Retinal pigment epithelial cell (primary cell): ENCODE measurements at regions not wholly inside any gene's neighbourhood (a gene's known extent, or its start where the extent isn't known, plus 50 kb on each side); places are given as distances from the start of the nearest gene placed in this dataset.

Experiments used
- DNase-seq: peaks from one replicate; pipeline ENCODE4 v3.0.0-alpha.2; 2010; ENCODE audit warnings: low read depth
- H3K4me3 ChIP-seq: 2 replicates; pipeline ENCODE4 v1.5.1; 2011; ENCODE audit warnings: mild to moderate bottlenecking, low read length, control low read depth, moderate library complexity
- CTCF ChIP-seq: conservative IDR thresholded peaks from 2 replicates; pipeline ENCODE4 v1.5.1; 2011; ENCODE audit warnings: low read depth, low read length, control low read depth, inconsistent platforms

GRCh38 chr6:151719070-151719469 lies 88.4 kb upstream of the ESR1 start:
- no peak overlapping the region for H3K4me3 ChIP-seq
- DNase-seq = no peak
- no peak for TF ChIP-seq CTCF

DNA sequence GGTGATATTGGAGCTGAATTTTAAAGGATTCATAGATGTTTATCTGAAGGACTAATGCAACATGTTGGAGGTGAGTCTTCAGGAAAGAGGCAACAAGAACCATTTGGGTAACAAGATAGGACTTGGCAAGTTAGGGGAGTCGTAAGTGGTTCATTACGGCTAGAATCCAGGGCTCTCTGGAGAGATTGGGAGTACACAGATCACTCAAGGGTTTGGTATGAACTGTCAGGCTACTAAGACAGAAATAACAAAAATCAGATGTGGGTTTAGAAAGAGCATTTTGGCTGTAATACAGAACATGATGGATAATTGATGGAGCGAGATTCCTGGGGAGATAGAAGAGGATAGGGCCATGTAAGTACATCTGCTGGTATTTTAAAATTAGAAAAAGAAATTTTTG lies 86.3 kb upstream of the ESR1 start:
- DNase-seq = no peak
- H3K4me3 ChIP-seq = no peak overlapping the region

DNA sequence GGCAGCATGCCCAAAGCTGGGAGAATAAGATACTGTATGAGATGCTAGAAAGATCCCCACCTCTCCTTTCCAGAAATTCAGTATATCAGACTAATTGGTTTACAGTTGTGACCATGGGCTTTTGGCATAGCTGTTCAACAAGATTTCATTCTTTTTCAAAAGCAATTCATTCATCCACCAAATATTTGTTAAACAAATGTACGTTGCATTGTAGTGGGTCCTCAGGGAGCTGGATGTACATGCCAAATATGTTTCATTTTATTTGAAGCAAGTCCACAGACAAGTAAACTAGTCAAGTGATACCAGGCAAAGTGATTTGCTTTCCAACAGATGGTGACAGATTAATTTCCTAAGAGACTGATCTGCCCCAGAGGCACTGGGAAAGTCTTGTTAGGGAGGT lies 85.8 kb upstream of the ESR1 start:
- no peak for DNase-seq
- TF ChIP-seq CTCF = no peak

More for the DNA sequence above, 86.3 kb upstream of the ESR1 start:
- no peak for TF ChIP-seq CTCF

GRCh38 chr6:151722342-151722741 lies 85.1 kb upstream of the ESR1 start:
- H3K4me3 ChIP-seq = no peak overlapping the region
- TF ChIP-seq CTCF = no peak
- no peak for DNase-seq

More for the DNA sequence above, 85.8 kb upstream of the ESR1 start:
- H3K4me3 ChIP-seq = no peak overlapping the region

DNA sequence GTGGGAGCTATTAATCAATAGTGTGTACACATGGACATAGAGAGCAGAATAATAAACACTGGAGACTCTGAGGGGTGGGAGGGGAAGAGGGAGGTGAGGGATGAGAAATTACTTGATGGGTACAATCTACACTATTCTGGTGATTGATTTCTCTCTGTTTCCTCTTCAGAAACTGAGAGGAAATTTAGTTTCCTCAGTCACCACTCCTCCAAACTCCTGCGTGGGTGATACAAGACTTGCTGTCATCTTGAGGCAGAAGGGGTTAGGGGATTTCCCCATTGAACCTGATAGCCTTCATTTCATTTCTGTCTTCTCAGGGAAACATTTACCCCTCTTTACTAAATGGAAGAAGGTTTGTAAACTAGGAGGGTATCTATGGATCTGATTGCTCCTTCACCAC lies 84.3 kb upstream of the ESR1 start:
- no peak for TF ChIP-seq CTCF
- no peak overlapping the region for H3K4me3 ChIP-seq
- no peak for DNase-seq

- no peak for TF ChIP-seq CTCF
- no peak for DNase-seq
- no peak overlapping the region for H3K4me3 ChIP-seq
Measured at GRCh38 chr6:151729829-151730495, 77.5 kb upstream of the ESR1 start.

DNA sequence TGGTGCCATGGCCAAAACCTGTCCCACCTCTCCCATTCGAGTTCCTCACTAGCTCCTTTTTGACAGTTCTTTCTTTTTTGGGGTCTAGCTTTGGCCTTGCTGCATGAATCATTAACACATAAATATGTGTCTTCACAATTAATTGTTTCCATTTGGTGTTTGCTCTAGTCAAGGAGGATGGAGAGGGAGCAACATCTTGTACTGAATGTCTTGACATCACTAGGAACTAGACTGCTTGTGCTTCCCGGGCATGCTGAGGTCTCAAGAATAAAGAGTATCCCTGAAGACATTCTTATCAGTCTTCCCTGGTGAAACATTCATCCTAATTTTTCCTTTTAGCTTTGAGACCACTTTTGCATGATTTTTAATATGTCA lies 77.0 kb upstream of the ESR1 start:
- DNase-seq = no peak
- TF ChIP-seq CTCF = no peak
- H3K4me3 ChIP-seq = no peak overlapping the region
